Occipital lobe (tissue), 1 donor: ENCODE measurements at regions not wholly inside any gene's neighbourhood (a gene's known extent, or its start where the extent isn't known, plus 50 kb on each side); places are given as distances from the start of the nearest gene placed in this dataset.

Experiments
- DNase-seq: peaks from one replicate; lab custom pipeline; 2025; lab: John Stamatoyannopoulos, UW

- DNase-seq = no peak
These were observed 96.1 kb upstream of the ZEB2 start for GRCh38 chr2:144615866-144616565.

DNA sequence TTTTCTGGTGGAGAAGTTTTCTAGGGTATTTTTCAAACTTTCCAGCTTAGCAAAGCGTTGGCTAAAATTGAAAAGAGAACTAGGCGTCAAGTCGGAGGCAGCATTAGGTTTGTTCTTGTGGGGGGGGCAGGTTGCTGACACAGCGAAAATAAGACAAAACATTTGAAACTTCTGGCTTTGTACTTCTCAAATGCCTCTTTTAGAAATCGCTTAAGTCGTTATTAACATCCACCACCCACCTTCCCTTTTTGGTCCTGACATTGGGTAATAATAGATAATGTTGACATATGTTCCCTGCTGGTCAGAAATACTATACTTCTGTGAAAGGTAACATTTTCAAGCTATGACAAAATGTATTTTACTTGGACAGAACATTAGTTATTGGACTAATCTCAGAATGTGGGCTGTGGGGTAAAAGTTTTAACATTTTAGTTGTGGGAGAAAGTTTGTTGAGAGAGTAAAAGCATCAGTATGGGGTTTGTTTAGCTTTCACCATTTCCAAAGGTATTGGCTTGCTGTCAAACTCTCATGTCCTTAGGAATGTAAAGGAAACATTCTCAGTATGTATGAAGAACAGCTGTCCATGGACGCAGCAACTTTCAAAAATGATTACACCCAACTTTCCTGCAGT lies 88.1 kb upstream of the ZEB2 start:
- no peak for DNase-seq

DNA sequence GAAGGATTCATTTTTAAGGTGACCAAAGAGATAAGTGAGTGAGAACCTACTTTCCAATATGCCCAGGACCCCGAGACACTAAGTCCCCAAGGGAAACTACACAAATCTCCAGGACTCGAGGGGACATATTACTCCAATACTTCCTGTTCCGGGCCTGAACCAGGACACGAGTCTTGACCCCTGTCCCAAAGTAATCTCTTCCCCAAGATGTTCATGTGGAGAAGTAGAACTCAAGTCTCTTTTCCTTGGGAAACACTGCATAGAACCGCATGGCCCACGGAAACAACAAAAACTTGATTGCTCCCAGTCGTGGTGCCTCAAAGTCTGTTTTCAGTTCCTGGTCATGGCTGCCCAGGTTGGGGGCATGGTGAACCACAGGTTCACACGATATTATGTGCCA lies 87.2 kb upstream of the ZEB2 start:
- DNase-seq = no peak

- no peak for DNase-seq
These were observed 86.7 kb upstream of the ZEB2 start for GRCh38 chr2:144606466-144607095.

DNA sequence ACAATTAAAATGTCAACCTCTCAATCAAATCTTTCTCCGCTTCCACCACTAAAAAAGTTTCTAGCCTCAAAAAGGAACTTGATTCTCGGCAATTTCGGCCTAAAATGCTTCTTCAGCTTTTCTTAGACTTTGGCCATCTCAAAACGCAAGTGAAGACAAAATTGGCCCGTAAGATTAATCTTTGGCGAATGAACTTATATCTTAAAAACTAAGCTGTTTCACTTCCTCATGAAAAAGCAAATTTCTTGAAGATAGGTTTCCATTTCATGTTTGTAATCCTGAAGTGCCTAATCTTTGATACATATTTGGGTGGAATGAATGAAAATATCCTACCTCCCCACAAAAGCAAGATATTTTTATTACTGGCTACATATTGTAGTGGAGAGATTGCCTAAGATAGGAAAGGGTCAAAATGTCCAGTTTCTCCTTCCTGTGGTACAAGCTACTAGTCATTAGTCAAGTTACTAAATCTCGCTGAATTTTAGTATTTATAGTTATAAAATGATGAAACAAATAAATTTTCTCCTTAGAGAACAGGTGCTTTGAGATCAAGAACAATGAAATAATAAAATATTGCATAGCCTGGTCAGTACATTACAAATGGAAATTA lies 85.4 kb upstream of the ZEB2 start:
- DNase-seq = no peak

- DNase-seq = no peak
These were observed 83.4 kb upstream of the ZEB2 start for GRCh38 chr2:144603334-144603733.

- DNase-seq = no peak
These were observed 79.0 kb upstream of the ZEB2 start for GRCh38 chr2:144598906-144599305.

GRCh38 chr2:144597894-144598593 lies 78.1 kb upstream of the ZEB2 start:
- DNase-seq = no peak

GRCh38 chr2:144597388-144597787 lies 77.5 kb upstream of the ZEB2 start:
- DNase-seq = no peak

DNA sequence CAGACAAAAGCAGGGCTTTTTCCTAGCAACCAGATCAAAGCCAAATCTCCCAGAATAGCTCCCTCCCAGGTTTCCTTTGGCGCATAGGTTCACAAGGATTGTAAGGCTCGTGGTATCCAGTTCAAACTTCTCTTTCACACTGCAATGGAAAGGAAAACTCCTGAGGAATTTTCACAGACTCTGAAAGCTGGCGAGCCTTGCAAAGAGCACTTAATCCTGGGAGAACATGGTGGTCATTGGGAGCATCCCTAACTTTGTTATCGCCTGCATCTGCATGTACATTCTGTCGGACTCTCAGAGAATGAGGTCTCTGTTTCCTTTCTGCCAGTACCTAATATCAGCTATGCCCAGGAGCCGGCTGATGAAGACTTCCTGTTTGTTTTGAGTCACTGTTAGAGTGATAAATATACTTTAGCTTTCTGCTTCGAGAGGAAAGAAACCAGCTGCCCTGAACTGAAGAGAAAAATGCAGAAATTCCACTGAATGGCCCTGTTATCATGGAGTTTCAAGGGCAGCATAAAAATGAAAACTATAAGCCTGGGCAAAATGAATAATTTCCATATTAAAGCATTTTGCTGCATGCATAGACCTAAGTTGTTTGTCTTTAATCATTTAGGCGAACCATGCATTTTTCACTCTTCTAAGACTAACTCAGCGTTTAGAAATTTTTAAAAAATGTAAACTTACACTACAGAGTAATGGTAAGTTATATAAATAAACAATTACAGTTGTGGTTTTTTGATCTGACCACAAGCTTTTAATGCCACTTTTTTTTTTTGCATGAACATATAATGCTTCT lies 76.4 kb upstream of the ZEB2 start:
- no peak for DNase-seq

DNA sequence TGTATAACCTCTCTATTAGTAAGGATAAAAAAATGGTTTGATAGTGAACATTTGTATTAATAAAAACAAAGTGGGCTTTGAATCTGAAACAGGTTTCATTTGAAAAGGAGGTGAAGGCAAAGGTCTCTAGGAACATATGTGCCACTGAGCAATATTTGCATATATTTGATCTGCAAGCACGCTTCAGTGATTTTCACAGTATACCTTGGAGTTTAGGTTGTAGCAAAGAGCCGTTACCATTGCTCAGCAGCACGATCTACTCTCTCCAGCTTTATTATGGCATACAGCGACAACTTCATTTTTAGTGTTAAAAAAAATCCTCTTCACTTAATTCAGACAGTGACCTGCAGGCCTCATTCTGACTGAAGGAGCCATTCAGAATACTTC lies 75.8 kb upstream of the ZEB2 start:
- no peak for DNase-seq

DNA sequence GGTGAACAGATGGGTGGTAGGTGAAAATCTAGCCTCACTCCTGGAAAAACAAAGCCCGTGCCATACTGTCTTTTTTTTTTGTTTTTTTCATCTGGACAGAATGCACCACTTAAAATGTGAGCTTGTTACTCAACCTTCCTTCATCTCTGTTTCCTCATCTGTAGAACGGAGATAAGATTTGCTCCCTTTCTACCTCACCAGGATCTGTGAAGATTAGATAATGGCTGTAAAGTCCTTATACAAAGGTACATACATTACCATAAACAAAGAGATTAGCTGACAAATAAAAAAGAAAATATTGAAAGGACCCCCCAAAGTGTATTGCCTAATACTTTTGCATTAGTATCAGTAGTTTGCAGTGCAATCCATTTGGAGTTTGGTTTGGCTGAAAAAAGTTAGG lies 75.4 kb upstream of the ZEB2 start:
- no peak for DNase-seq

DNA sequence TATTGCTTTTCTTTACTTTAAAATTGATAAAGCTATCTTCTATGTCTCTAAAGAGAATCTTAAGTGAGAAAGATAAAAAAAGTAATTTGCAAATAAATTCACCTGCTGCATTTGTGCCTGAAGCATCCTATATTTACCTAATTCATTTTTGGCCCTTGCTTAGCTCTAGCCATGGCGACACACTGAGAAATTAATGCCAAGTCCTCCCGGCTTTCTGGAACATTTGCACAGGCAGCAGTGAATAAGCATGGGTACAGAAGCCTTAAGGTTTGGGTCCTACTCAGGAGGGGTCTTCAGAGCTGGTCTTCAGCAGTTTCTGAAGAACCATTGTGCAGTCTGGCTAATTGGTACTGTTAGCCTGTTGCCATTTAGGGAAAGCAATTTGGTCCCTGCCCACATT lies 73.9 kb upstream of the ZEB2 start:
- DNase-seq = no peak

DNA sequence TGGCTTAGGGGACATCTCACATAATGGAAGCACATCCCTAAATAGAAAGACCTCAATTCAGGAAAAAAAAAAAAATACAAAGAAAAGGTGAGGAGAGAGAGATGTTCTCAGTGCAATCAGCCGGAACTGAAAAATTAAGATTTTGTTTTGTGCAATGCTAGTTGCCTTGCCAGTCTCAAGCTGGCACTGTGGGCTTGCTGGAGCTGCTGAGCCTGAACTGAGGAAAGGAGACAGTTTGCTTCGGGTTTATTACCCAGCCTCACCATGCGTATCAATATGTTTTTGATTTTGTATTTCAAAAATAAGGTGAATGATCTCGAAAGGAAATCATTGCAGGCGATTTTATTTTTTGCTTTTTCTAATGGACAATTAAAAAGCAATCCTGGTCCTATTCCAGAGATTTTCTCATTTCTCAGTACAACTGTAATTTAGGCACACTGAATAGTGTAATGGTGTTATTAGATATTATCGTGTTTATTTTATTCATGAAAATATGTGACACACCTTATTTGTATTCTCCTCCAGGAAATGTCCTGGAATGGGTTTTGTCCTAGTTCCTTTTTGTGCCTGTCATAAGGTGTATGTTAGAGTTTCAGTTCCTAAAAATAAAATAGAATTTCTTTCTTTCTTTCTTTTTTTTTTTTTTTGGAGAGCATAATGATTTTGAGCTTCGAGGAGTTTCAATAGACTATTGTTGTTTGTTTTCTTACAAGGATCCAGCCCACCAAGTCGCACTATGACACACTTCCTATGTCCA lies 72.8 kb upstream of the ZEB2 start:
- no peak for DNase-seq

GRCh38 chr2:144587306-144587705 lies 67.4 kb upstream of the ZEB2 start:
- DNase-seq = no peak

GRCh38 chr2:144586476-144586875 lies 66.6 kb upstream of the ZEB2 start:
- DNase-seq = no peak

- no peak for DNase-seq
These were observed 64.0 kb upstream of the ZEB2 start for GRCh38 chr2:144583741-144584453.

GRCh38 chr2:144583381-144583729 lies 63.4 kb upstream of the ZEB2 start:
- DNase-seq = no peak

GRCh38 chr2:144582651-144583380 lies 62.9 kb upstream of the ZEB2 start:
- no peak for DNase-seq
